Amniotic epithelial cell (primary cell): ENCODE measurements at regions not wholly inside any gene's neighbourhood (a gene's known extent, or its start where the extent isn't known, plus 50 kb on each side); places are given as distances from the start of the nearest gene placed in this dataset.

Experiments used
- DNase-seq: peaks from one replicate; pipeline ENCODE4 v3.0.0-alpha.2; 2010; ENCODE audit warnings: low read depth

DNA sequence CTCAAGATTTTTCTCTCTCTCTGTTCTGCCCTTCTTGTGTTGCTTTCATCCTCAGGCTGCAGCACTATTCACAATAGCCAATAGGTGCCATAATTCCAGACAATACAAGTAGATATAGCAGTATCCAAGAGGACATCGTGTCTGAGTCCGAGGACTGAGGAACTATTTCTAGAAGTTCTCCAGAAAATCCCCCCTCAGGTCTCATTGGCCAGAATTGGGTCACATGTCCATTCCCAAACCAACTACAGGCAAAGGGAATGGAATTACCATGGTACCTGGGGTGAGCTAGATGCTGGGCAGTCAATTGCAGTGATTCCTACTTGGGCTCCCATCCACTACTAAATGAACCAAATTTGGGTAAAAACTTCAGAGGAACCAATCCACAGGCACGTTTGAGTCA is 301.9 kb upstream of the RASGEF1B start:
- DNase-seq: no peak

DNA sequence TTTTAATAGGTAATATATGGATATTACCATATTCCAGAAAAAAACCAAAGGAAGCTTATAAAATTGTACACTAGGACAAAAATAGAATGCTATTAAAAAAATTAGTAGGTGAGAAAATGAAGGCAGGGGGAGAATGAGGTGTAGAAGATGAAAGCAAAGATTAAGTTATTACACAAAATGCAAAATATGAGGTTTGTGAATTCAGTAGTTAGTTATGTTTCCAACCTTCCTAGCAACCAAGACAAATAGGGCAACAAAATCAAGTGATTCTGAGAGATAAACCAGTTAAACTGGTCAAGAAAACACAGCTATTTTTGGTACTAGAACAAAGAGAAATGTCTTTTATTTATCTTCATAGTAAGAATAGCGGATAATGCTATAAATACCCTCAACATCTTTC is 300.0 kb upstream of the RASGEF1B start:
- no peak for DNase-seq

DNA sequence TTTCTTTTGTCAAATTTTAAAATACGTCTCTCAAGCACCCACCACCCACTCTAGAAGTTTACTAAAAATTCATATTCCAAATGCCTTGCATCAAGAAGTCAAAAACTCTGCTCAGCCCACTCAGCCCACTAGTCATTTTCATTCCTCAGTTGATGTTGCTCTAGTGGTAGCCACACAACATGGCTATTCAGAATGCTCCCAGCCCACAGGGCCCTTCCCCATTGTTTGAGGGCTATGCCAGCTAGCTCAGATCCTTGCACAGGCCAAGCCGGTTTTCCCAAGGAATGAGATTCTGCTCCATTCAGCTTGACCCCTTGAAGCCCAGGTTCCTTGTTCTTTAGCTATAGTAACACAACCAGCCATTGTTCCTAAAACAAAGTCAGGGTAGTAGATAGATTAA is 297.5 kb upstream of the RASGEF1B start:
- no peak for DNase-seq

DNA sequence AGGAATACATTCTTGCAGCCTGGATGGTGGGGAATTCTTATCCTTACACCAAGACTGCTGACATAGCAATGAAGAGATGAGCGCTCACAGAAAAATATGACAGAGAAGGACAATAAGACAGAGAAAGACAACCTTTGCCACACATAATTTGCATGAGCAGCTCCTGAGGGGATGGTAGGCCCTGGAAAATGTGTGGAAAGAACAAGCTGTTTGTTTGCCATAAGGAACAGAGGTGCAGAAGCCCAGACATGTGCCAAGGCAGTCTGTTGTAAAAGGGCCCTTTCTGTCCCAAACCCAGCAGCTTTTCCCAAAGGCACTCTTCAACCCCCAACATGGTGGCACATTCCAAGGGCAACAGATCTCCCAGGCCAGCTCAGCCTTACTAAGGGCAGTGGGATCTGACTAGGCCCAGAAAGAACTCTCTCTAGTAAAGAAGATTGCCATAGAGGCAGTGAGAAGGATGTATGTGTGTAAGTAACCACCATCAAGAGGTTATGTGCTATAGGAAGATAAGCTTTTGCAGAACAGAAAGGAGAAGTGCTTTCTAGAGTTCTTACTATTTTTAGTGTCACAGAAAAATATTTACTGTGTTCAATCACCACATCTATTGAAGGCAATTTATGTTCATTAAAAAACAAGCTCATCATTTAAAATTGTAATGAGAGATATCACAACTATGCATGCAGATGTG is 287.0 kb upstream of the RASGEF1B start:
- DNase-seq: no peak

DNA sequence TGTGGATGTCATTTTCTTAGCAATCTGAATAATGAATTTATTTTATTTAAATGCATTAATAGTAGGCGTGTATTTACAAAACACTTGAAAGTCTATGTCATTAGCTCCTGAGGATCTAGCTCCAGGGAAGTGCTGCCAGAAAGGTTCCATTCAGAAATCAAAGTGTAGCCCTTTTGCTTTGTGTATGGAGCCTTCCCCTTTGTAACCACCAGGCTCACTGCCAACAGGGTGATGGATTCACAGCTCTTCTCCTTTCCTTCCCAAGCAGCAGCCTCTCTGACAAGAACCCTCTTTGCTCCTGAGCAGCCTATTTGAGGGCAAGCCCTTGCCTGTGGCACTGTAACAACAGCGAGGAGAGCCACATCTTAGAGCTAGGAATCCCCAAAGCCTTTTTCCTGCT is 286.0 kb upstream of the RASGEF1B start:
- no peak for DNase-seq

DNA sequence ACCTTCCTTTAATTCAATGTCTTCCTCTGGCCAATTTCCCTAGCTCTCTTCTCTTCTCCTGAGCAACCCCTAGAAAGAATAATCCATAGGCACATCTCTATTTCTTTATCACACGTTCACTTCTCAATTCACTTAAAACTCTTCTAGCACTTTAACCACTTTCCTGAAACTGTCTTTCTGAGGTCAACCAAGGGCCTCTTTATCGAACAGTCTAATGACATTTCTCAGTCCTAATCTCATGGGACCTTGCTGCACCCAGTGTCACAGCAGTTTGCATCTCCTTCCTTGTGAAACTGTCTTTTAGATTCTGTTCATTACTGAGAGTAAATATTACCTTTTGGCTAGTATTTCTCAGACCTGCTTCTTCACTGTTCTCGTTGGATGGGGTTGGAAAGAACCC is 285.3 kb upstream of the RASGEF1B start:
- DNase-seq: no peak

DNA sequence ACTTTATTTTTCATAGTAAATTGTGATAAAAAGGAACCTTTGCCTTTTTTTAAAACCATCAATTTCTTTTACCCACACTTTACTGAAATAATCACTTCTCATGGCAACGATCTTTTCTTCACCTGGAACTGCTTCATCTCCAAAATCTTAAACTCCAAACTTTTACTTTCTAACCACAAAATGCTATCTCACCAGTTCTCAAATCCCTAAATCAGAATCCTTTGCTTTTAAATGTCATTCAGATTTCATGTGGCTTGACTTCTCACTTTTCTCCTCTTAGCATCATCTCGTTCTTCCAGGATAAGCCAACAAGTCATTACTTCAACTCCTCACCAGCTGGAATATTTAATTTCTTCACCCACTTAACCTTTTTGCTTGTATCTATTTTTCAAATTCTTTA is 284.3 kb upstream of the RASGEF1B start:
- DNase-seq: no peak

DNA sequence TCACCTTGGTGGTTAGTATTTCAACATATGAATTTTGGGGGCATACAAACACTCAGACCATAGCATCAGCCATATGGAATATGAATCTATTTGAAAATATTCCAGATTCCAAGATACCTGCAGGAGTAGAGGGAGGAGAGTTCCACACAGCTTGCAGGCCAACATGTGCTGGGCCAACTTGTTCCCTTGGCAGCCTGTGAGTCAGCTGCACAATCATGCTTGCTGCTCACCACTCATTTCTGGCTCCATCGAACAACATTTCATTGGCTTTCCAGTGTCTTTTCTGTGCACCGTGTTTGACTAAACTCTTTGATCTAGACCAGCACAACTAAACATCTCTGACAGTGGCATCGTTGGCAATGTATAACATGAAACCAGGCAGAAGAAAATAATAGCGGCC is 282.5 kb upstream of the RASGEF1B start:
- DNase-seq: no peak

DNA sequence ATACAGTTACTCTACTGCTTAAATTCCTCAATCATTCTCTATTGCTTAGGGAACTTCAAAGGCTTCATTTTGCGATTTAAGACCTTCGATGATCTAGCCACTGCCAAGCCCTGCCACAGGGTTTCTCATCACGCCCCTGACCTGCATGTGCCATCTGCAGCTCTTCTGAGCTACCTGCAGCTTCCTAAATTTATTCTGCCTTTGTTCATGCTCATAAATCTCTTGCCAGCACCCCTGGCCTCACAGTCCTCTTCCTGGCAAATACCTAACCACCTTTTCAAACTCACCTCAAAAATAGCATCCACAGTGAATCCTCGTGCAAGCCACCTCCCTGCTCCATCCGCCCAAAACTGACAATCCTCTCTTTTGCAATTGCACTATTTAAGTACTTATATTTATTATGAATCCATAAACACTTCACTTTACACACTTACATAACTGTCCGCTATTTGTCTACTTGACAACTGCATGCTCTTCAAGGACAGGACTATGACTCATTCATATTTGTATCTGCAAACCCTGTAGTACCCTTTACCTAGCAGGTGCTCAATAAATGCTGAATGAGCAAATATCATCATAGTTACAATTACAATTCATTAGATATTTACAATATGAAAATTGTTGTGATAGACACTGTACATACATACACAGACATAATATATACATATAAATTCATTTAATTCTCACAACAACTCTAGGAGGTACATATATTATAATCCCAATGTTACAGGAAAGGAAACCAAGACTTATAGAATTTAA is 280.0 kb upstream of the RASGEF1B start:
- DNase-seq: no peak

DNA sequence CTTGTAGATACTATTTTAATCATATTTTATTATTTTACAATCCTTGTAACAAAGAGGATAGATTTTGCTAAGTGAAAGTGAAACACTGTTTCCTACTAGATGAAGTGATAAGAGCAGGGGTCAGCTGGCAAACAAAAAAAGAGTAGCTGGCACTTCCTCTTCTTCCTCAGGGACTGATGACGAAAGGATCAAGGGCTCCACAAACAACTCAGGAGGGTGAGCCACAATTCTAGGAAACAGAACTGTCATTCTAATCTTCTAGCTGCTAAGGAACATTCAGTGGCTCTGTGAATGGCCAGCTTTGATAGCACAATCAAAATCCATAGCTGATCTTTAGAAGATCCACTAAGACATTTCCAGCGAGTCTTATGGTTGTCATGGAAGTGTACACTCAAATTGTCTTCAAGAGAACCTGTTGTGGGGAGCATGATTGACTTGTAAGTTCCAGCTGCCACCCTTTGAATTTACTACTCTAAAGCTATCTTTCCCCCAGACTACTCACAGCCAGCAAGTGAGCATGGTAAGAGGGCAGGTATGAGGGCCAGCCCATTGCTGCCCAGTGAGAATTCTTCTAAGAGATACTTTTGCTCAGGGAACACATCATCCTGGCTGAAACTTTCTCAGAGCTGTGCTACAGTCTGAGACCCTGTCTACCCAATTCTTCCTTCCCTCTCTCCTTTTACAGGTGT is 275.7 kb upstream of the RASGEF1B start:
- DNase-seq: no peak

DNA sequence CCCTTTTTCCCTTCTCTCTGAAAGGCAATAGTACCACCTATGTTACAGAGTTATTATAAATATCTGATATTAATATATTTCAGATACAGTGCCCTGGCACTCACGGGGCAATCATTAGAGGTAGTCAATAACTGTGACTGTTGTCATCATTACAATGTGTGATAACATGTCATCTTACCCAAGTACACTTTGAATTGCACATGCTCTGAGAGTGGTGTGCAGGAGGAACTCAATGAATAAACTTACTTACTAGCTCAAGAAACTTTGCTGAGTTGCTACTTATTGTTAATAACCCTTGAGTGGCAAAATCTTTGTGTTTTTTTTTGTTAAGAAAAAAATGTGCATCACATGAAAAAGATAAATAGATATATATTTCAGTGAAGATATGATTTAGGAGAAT is 275.1 kb upstream of the RASGEF1B start:
- no peak for DNase-seq

DNA sequence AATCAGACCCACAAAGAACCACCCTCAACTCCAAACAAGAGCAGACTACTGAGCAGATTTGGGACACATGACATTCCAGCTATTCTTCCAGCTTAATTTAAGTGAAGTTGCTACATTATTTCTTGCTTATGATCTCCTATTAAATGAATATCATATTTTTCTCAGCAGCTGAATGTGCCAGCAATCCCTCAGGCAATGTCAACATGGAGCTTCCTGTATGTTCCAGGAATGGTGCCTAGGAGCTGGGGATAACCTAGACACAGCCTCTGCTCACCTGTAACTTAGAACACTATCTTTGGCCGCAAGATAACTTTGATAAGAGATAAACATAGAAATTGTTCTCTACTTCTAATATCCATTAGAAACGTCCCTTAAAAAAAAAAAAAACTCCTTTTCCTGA is 274.4 kb upstream of the RASGEF1B start:
- DNase-seq: no peak

DNA sequence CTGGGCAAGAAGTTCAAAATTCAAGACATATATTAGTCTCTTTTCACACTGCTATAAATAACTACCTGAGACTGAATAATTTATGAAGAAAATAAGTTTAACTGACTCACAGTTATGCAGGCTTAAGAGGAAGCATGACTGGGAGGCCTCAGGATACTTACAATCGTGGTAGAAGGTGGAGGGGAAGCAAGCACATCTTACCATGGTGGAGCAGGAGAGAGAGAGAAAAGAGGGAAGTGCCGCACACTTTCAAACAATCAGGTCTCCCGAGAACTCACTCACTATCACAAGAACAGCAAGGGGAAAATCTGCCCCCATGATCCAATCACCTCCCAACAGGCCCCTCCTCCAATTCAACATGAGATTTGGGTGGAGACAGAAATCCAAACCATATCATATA is 273.3 kb upstream of the RASGEF1B start:
- no peak for DNase-seq

DNA sequence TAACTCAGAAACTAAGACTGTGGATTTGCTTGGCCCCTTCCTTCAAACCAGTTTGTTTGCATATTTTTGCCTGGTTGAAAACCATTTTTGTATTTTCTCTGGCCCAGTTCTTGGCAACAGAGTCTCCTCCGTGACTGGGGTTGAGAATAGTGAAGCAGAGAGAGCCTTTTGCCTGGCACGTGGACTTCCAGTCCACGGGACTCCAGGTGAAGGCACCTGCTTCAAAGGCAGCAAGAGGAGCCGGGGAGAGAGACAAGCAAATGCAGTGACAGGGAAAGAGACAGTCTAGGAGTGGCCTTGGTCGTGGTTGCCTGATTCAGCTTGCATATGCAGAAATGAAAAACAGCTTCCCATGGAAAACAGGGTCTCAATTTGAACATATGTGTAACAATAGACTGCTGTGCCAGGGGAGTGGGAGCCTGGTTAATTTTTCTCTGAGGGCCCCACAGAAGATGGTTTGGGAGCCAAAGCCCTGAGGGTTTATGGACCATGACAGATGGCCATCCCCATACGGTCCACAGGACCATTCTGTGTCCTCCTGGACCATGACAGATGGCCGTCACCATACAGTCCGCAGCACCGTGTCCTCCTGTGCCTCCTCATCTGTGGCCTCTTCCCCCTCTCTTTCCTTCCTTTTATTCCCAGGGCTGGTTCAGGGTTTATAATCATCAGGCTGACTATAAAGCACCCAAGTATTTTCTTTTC is 272.2 kb upstream of the RASGEF1B start:
- no peak for DNase-seq

DNA sequence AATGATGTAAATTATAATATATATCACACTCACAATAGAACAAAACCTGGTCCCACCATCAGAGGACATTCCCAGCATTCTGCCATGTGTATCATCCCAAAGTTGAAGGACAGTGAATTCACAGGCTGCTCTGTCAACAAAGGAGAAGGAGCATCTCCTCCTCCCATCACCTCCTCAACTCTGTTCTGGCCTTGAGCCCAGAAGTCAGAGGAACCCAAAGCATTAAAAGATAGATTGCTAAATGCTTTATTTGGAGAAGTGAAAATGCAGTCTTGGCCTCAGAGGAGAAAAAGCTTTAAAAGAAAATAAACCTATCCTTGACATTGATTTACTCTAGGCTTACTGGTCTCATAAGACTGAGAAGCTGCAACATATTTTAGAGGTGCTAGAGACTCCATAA is 268.8 kb upstream of the RASGEF1B start:
- DNase-seq: no peak

DNA sequence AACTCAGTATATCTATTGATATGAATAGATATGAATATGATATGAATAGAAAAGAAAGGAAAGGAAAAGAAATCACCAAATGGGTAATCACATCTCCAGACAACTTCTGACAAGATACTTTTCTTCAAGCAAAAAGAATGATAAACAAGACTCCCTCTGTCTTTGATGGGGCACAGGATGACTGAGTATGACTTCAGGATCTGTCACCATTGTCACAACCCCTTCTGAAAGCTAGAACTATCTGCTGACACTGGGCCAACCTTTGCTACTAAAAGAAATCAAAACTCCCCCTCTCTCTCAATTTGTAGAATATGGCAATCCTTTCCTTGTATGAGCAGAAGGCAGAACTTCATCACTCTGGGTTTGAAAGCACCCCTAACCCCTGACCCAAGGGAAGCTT is 267.2 kb upstream of the RASGEF1B start:
- DNase-seq: no peak

DNA sequence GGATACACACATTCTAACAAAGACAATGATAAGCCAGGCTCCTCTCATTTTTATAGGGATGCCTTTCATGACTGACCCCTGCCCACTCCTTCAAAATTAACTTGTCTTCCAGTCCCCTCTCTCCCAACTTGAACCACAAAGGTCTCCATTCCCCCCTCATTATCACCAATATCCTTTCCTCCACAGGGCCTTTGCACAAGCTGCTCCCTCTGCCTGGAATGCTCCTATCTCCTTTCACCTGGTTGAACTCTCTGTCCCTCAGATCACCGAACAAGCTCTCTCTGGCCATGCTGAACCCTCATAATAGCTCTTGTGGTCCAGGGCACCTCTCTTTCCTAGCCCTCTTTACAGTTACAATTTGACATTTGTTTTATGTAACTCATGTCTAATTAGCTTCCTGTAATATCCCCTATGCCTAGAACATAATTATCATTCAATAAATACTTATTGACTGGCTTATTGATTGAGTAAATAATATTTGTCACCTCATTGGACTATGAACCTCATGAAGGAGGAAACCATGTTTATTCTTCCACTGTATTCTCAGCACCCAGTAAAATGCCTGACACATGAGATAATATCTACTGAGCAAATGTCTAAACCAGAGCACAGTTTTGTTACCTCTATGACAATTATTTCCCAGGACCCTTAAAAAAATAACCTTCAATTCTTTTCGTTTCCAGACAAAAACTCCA is 266.3 kb upstream of the RASGEF1B start:
- no peak for DNase-seq

DNA sequence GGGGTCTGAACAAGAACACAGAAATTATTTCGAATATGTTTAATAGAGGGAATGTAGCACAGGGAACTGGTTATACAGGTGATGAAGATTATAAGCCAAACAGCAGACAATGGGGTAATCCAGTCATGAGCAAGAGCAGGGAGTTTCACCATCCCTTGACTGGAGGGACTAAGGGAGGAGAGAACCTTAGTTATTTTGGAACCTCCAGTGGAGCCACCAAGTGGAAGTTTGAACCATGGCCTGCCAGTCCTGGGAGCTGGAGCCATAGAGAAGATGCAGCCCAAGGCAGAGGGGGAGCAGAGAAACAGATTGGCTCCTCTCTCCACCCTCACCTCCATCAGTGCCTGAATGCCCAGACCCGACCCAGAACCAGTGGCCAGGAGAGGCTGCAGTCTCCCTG is 264.6 kb upstream of the RASGEF1B start:
- no peak for DNase-seq

DNA sequence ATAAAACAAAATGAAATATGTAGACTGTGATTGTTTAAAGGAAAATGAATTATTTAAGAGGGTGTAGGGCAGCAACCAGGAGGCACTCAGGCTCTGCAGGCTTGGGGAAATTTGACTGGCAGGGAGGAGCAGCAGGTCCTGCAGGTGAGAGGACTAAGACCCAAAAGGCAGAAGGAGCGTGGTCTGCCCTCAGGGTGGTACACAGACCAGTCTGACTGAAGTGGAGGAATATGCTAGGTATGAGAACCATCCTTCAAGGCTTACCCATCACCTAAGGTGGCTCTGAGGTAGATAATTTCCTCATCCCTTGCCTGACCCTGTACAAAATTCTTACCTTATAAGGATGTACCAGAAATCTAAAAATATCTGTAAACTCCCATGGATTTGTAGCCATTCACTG is 261.3 kb upstream of the RASGEF1B start:
- DNase-seq: no peak

DNA sequence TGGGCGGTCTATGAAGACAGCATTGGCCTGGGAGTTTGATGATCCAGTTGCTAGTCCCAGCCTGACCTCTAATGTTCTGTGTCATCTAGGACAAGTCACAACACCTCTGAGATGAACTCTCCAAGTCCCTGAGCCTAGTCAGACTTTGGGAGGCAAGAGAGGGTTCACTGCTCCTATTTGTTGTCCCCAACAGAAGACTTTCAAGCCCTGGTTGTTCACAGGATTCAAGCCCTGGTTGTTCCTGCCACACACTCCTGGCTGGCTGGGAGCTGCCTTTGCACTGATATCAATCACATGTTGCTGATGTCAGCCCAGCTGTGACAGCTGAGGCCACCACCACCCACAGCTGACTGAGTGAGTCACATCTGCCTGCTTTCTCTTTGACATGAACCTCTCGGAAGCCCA is 253.2 kb upstream of the RASGEF1B start:
- DNase-seq: no peak

DNA sequence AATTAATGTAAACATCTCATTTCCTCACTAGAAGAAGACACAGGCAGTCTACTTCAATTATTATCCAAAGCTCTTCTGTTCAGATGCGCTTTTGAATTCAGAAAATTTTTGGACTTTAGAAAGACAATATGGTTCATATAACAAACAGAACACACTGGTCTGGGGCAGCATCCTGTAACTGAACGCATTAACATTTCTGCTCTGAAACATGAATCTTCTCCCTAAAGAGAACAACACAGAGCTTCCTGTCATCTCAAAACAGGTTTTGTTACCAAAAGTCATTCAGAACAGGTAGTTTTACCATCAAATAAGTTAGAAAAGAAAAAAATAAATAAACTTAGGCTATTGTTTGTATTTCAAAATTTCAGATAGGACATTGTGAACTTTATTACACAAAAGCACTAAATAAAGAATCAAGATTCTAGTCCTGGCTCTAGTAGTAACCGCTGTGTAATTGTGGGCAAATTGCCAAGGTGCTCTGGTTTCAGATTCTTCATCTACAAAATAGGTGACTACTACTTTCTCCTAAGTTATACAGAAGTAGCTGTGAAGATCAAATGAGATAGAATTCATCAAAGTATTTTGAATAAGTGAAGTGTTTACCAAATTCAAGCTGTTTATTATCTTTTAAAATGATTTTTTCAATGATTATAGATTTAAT is 252.3 kb upstream of the RASGEF1B start:
- DNase-seq: no peak
